BE2C (cell line): ENCODE measurements at regions not wholly inside any gene's neighbourhood (a gene's known extent, or its start where the extent isn't known, plus 50 kb on each side); places are given as distances from the start of the nearest gene placed in this dataset.
"Not testable (repeated sequence)": the region's sequence is repeated elsewhere in the genome, so short reads cannot be mapped to it uniquely, and the experiment has no call there.

ENCODE experiments used
- DNase-seq: peaks from one replicate; pipeline ENCODE4 v3.0.0-alpha.2; 2020
- H3K27me3 ChIP-seq: fragments of 250-450 bp; sonication (Bioruptor Pico); 2 replicates; pipeline ENCODE4 v1.5.1; 2020; ENCODE audit warnings: mild to moderate bottlenecking
- H3K36me3 ChIP-seq: fragments of 250-450 bp; sonication (Bioruptor Pico); 2 replicates; pipeline ENCODE4 v1.5.1; 2020; ENCODE audit warnings: mild to moderate bottlenecking
- H3K4me1 ChIP-seq: fragments of 250-450 bp; sonication (Bioruptor Pico); 2 replicates; pipeline ENCODE4 v1.5.1; 2020
- H3K4me3 ChIP-seq: 2 replicates; pipeline ENCODE4 v1.5.1; 2011; ENCODE audit warnings: low read depth, low read length
- H3K9me3 ChIP-seq: fragments of 250-450 bp; sonication (Bioruptor Pico); 2 replicates; pipeline ENCODE4 v1.5.1; 2020
- CTCF ChIP-seq: IDR thresholded peaks from 2 replicates; pipeline ENCODE4 v1.5.1; 2012; ENCODE audit warnings: mild to moderate bottlenecking, low read depth, low read length

DNA sequence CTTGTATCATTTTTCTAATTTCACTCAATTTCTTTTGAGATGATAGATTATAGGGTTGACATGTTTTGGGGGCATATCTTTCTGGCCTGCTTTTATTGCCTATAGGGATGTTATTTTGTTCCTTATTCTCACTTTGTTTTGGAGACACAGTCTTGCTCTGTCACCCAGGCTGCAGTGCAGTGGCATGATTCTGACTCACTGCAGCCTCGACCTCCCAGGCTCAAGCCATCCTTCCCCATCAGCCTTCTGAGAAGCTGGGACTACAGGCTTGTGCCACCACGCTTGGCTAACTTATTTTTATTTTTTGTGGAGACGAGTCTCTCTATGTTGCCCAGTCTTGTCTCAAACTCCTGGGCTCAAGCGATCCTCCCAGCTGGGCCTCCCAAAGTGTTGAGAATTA, 72.8 kb upstream of the FAN1 start:
- Histone ChIP-seq H3K4me3 (no peak overlapping the region), H3K9me3 (no peaks in the 10 kb centered on the region), H3K4me1 (no peaks in the 10 kb centered on the region), H3K27me3 (no peaks in the 10 kb centered on the region), H3K36me3 (no peaks in the 10 kb centered on the region)
- TF ChIP-seq CTCF = no peak
- no peak for DNase-seq

DNA sequence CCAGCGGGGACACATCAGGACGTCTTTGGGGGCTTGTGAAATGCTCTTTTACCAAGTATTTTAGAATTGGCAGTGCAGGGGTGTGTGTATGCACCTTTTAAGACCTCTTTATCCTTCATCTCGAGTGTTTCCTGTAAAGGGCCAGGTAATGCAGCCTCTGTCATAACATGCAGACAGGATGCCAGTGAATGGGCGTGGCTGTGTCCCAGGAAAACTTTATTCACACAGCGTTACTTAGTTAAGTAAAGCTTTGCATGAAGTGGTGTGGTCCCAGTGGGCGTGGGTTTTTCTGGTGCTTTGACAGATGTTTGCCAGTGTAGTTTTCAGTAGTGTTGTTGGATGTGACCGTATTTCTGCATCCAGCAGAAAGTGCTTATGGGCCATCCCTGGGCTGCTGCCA, 70.3 kb upstream of the FAN1 start:
- not testable (repeated sequence) for DNase-seq, H3K4me3 ChIP-seq, H3K9me3 ChIP-seq, H3K4me1 ChIP-seq, H3K36me3 ChIP-seq, H3K27me3 ChIP-seq

GRCh38 chr15:30841639-30842038, 62.1 kb upstream of the FAN1 start:
- H3K27me3 ChIP-seq, H3K9me3 ChIP-seq, H3K36me3 ChIP-seq, DNase-seq, H3K4me1 ChIP-seq, H3K4me3 ChIP-seq: not testable (repeated sequence)

DNA sequence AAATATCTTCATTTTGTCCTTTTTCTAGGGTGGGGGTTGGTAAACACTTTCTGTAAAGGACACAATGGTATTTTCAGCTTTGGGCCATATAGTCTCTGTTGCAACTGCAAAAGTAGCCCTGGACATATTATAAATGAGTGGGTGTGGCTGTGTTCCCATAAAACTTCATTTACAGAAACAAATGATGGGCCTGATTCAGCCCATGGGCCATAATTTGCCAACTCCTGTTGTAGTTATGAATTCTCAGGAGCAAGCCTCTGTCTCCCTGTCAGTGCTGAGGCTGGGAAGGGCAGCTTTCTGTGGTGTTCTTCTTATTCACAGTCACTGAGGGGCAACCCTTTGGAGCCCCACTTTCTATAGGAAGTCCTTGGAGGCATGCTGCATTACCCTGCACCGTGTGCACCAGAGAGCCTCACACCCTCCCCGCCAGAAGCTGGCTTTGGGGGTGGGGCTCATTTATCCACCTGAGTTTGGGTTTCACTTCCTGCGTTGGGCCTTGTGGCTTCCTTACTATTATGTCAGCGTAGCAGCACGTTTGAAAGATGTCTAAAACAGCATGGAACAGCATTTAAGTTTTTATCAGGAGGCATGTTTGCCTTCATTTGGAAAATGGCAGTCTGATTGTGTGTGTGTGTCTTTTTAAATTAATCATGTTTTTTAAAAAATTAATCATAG, 60.8 kb upstream of the FAN1 start:
- not testable (repeated sequence) for DNase-seq, H3K4me3 ChIP-seq, H3K4me1 ChIP-seq, H3K36me3 ChIP-seq, H3K9me3 ChIP-seq, H3K27me3 ChIP-seq

- not testable (repeated sequence) for DNase-seq
Measured at GRCh38 chr15:30845536-30845935, 58.2 kb upstream of the FAN1 start.

More at GRCh38 chr15:30845536-30845935, 58.2 kb upstream of the FAN1 start:
- H3K9me3 ChIP-seq, H3K27me3 ChIP-seq, H3K36me3 ChIP-seq, H3K4me3 ChIP-seq, H3K4me1 ChIP-seq: not testable (repeated sequence)
